Stimulated activated CD4-positive, alpha-beta T cell treated with anti-CD3 and anti-CD28 coated beads, Interleukin-4, amount 100 ng/mL, for 4 hours (primary cell): ENCODE measurements at regions not wholly inside any gene's neighbourhood (a gene's known extent, or its start where the extent isn't known, plus 50 kb on each side); places are given as distances from the start of the nearest gene placed in this dataset.
"Not testable (repeated sequence)": the region's sequence is repeated elsewhere in the genome, so short reads cannot be mapped to it uniquely, and the experiment has no call there.

Experiments used
- DNase-seq, 2 experiments: peaks; one replicate each; pipeline ENCODE4 v3.0.0-alpha.2; 2020

DNA sequence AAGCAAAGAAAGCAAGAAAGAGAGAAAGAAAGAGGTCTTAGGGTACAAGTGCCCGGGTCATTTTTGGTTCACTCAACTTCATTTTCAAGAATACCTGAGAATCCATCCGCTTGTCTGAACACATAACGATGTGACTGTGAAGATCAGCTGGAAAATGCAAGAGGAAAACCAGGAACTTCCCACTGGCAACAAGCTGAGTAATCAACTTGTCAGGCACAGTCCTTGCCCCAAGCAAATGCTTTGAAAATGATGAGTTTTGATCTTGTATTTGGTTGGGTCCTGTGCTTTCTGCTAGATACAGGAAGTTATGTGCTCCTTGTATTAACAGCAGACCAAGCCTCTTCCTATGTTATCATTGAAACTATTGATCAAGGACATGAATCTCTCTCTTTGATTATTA is 239.1 kb downstream of the ASMT start:
- no peak for DNase-seq

DNA sequence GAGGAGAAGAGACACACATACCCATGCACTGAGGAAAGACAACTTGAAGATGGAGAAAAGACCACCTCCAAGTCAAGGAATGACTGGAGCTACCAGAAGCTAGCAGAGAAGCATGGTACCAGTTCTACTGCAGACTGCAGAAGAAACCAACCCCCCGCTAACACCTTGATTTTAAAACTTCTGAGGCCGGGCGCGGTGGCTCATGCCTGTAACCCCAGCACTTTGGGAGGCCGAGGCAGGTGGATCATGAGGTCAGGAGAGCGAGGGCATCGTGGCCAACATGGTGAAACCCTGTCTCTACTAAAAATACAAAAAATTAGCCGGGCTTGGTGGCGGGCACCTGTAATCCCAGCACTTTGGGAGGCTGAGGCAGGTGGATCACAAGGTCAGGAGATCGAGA is 240.0 kb downstream of the ASMT start:
- not testable (repeated sequence) for DNase-seq

- DNase-seq: not testable (repeated sequence)
These were observed 244.4 kb downstream of the ASMT start for GRCh38 chrX:1859266-1859665.

- no peak for DNase-seq
These were observed 246.2 kb downstream of the ASMT start for GRCh38 chrX:1860936-1861594.

DNA sequence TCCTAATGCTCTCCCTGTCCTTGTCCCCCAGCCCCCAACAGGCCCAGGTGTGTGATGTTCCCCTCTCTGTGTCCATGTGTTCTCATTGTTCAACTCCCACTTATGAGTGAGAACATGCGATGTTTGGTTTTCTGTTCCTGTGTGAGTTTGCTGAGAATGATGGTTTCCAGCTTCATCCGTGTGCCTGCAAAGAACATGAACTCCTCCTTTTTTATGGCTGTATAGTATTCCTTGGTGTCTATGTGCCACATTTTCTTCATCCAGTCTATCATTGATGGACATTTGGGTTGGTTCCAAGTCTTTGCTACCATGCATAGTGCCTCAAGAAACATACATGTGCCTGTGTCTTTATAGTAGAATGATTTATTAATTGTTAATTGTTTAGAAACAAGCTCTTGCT is 249.1 kb downstream of the ASMT start:
- not testable (repeated sequence) for DNase-seq

GRCh38 chrX:1870421-1870820 is 255.6 kb downstream of the ASMT start:
- no peak for DNase-seq

DNA sequence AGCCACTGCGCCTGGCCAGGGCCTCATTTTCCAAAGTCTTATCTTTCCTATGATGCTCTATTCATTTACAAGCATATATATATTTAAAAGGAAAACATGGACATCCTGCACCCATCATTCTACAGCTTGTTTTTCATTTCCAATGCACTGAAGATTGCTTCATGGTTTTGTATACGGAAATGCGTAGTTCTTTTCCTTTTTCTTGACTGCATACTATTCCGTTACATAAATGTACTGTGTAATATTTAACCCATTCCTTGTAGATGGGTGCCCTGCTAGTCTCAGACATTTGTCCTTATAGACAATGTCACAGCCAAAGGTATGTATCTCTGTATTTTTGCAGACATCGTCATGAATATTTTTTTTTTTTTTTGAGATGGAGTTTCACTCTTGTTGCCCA is 257.0 kb downstream of the ASMT start:
- no peak for DNase-seq

DNA sequence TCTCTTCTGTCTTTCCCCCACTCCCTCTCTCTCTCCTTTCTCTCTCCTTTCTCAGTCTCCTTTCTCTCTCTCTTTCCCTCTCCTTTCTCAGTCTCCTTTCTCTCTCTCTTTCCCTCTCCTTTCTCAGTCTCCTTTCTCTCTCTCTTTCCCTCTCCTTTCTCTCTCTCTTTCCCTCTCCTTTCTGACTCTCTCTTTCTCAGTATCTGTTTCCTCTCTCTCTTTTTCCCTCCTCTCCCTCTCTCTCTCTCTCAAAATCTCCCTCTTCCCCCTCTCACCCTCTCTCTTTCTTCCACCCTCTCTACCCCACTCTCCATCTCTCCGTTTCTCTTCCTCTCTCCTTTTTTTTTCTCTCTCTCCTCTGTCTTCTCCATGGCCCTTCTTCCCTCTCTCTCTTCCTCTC is 258.8 kb downstream of the ASMT start:
- DNase-seq: no peak

DNA sequence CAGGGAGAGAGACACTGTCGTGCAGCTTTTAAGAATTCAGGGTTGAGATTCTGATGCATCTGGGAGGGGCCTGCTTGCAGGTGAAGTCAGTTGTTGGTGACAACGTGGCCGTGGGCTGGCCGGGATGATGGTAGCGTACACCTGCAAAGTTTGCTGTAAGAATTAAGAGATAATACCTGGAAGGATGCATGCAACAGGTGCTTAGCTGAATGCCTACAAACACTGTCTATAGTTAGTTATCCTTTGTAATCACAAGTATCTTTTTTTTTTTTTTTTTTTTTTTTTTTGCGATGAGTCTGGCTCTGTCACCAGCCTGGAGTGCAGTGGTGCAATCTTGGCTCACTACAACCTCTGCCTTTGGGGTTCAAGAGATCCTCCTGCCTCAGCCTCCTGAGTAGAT is 259.6 kb downstream of the ASMT start:
- no peak for DNase-seq

DNA sequence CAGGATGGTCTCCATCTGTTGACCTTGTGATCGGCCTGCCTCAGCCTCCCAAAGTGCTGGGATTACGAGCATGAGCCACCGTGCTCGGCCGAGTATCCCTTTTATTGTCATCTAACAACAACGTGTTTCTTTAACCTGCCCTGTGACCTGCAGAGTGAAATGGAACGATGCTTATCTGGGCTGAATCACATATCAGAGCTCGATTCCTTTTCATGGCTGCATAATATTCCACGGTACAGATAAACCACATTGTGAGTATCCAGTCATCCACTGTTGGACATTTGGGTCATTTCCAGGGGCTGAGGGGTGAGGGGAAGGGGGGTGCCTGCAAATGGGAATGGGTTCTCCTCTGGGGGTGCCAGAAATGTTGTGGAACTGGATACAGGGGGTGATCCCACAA is 260.0 kb downstream of the ASMT start:
- no peak for DNase-seq

GRCh38 chrX:1876041-1876440 is 261.2 kb downstream of the ASMT start:
- DNase-seq: no peak

DNA sequence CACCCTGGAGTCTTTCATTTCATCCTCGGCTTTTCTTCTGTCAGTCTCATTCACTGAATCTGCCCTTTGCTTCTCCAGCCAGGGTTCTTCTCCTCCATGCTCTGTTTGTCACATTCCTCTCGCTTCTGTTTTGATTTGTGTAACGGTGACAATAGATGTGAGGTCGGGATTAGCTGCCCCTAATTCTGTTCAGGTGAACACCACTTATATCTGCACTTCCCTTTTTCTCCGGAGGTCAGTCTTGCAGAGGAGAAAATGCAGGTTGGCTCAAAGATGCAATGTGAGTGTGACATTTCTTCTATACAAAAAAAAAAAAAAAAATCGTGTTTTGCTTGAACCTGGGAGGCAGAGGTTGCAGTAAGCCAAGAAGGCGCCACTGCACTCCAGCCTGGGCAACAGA is 262.9 kb downstream of the ASMT start:
- no peak for DNase-seq

GRCh38 chrX:1880884-1881817 is 266.3 kb downstream of the ASMT start:
- not testable (repeated sequence) for DNase-seq

- DNase-seq: no peak
These were observed 268.9 kb downstream of the ASMT start for GRCh38 chrX:1883772-1884171.

DNA sequence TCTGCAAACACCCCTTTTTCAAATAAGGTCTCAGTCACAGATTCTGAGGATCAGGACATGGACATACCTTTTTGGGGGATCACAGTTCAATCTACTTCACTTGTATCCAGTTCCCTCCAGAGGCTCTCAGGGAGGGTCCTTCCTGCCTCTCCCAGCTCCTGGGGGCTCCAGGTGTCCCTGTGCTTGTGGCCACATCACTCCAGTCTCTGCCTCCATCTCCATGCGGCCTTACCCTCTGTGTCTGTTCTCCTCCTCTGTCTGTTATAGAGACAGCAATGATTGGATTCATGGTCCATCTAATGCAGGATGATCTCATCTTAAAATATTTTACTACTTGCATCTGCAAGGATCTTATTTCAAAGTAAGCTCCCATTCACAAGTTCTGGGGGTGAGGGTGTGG is 269.6 kb downstream of the ASMT start:
- no peak for DNase-seq

GRCh38 chrX:1885116-1885515 is 270.3 kb downstream of the ASMT start:
- no peak for DNase-seq

DNA sequence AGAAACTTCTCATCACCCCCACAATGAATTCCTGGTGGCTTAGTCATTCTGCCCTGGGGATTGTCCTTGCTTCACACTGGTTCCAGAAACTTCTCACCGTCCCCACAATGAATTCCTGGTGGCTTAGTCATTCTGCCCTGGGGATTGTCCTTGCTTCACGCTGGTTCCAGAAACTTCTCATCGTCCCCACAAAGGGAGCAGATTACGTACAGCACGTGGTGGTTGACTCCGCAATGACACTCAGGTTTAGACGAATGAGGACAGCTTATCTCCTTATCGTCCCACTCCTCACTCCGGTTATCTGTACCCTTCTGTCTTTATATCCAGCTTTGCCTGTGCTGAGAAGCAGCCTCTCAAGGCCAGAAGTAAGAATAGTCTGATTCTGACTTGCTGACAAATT is 273.4 kb downstream of the ASMT start:
- not testable (repeated sequence) for DNase-seq

GRCh38 chrX:1894026-1894294 is 279.1 kb downstream of the ASMT start:
- DNase-seq: no peak

GRCh38 chrX:1894740-1895139 is 279.9 kb downstream of the ASMT start:
- DNase-seq: no peak

- DNase-seq: no peak
These were observed 280.7 kb downstream of the ASMT start for GRCh38 chrX:1895583-1895982.

- DNase-seq: no peak
These were observed 285.0 kb downstream of the ASMT start for GRCh38 chrX:1899841-1900240.

- no peak for DNase-seq
These were observed 288.0 kb downstream of the ASMT start for GRCh38 chrX:1902901-1903235.

DNA sequence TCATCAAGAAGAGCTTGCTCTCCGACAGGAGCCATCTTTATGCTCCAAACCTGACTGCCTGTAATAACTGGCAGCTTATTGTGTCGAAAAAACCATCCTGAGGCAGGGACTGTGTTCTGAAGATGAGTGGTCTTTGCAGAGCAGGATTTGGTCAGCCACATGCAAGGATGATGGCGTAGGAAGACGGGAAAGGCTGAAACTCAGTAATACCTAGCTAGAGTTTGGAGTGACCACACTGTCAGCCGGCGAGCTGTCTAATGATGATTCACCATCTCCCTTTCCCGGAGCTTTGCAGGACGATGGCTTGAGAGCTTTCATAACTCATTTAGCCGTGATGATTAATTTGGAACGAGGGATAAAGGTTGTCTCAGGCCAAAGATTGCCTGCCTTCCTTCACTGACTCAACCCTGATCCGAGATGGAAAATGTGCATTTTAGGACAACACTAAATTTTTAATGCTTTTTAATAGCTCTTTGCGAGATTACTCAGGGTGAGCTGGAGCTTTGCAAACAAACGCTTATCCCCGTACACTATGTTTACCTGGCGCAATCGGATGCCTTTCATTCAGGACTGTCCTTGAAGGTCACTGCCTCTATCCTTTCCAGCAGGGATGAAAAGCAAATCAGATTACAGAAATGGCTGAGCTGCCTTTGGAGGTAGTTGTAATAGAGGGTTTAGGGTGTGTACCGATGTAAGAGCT is 288.5 kb downstream of the ASMT start:
- DNase-seq: no peak

DNA sequence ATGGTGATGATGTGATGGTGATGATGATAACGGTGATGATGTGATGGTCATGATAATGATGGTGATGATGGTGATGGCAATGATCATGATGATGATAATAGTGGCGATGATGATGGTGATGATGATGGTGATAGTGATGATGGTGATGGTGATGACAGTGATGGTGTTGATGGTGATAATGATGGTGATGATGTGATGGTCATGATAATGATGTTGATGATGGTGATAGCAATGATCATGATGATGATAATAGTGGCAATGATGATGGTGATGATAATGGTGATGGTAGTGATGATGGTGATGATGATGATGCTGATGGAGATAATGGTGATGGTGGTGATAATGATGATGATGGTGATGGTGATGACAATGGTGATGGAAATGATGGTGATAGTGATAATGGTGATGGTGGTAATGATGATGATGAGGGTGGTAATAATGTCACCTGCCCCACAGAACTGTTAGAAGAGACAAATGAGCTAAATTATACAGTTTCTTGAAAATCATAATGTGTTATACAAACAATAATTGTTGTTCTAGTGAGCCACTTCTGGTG is 289.9 kb downstream of the ASMT start:
- DNase-seq: no peak
